ENCODE measurements at regions not wholly inside any gene's neighbourhood (a gene's known extent, or its start where the extent isn't known, plus 50 kb on each side); places are given as distances from the start of the nearest gene placed in this dataset.
A peak's percentile ranks its signal among the peaks of the same experiment; 100 is the strongest.

- no peak for DNase-seq (ENCODE audit: low read depth)
- ChIA-PET CTCF (no interaction called here), POLR2A (no interaction called here)
- H3K4me3 ChIP-seq (ENCODE audit: low read depth, low read length): no peak overlapping the region
- no peaks in the 10 kb centered on the region for H3K36me3 ChIP-seq (ENCODE audit: control insufficient read depth, insufficient read depth, low read length)
- H3K27me3 ChIP-seq (ENCODE audit: control insufficient read depth, insufficient read depth, low read length): no peaks in the 10 kb centered on the region
- TF ChIP-seq, protein P1, sequence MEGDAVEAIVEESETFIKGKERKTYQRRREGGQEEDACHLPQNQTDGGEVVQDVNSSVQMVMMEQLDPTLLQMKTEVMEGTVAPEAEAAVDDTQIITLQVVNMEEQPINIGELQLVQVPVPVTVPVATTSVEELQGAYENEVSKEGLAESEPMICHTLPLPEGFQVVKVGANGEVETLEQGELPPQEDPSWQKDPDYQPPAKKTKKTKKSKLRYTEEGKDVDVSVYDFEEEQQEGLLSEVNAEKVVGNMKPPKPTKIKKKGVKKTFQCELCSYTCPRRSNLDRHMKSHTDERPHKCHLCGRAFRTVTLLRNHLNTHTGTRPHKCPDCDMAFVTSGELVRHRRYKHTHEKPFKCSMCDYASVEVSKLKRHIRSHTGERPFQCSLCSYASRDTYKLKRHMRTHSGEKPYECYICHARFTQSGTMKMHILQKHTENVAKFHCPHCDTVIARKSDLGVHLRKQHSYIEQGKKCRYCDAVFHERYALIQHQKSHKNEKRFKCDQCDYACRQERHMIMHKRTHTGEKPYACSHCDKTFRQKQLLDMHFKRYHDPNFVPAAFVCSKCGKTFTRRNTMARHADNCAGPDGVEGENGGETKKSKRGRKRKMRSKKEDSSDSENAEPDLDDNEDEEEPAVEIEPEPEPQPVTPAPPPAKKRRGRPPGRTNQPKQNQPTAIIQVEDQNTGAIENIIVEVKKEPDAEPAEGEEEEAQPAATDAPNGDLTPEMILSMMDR (IDR thresholded peaks at IDR 0.05; ENCODE audit: insufficient read depth, low read depth, low read length): peak; percentile 42
Measured at GRCh38 chr6:95280686-95281273, 296.6 kb upstream of the MANEA start.

- Histone ChIP-seq H3K27me3 (ENCODE audit: control insufficient read depth, insufficient read depth, low read length) (no peaks in the 10 kb centered on the region), H3K36me3 (ENCODE audit: control insufficient read depth, insufficient read depth, low read length) (no peaks in the 10 kb centered on the region), H3K4me3 (ENCODE audit: low read depth, low read length) (no peak overlapping the region)
- ChIA-PET CTCF (interaction anchor here (0.6 kb wide), 1 partner anchor 52 kb away, joined by 3 read pairs; no protein-coding TSS in a partner anchor), POLR2A (no interaction called here)
- TF ChIP-seq, protein P1 (IDR thresholded peaks at IDR 0.05; ENCODE audit: insufficient read depth, low read depth, low read length): no peak
- DNase-seq (ENCODE audit: low read depth): no peak
Measured at GRCh38 chr6:95285881-95286280, 291.5 kb upstream of the MANEA start.

- no peak for DNase-seq (ENCODE audit: low read depth)
- POLR2A ChIA-PET: no interaction called here
Measured at GRCh38 chr6:95286874-95287273, 290.5 kb upstream of the MANEA start.

DNA sequence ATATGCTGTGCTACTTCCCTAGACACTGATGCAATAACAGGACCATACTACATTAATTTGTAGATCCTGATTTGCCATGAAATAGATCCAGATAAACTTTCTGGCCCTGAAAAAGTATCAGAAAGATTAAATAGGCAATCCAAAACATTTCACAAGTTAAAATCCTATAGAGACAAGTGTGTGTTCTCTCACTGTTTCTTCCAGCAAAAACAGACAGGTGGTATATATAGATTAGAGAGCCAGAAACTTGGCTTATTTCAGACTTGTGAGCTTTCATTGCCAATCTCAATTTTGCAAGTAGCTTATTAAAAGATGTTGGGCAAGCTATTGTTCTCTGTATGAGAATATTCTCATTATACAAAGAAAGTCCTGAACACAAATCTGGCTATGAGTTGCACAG is 289.1 kb upstream of the MANEA start:
- Histone ChIP-seq H3K27me3 (ENCODE audit: control insufficient read depth, insufficient read depth, low read length) (no peaks in the 10 kb centered on the region), H3K4me3 (ENCODE audit: low read depth, low read length) (no peak overlapping the region), H3K36me3 (ENCODE audit: control insufficient read depth, insufficient read depth, low read length) (no peaks in the 10 kb centered on the region)
- TF ChIP-seq, protein P1 (IDR thresholded peaks at IDR 0.05; ENCODE audit: insufficient read depth, low read depth, low read length): no peak
- DNase-seq (ENCODE audit: low read depth): no peak
- ChIA-PET POLR2A (no interaction called here), CTCF (no interaction called here)

More at GRCh38 chr6:95286874-95287273, 290.5 kb upstream of the MANEA start:
- Histone ChIP-seq H3K4me3 (ENCODE audit: low read depth, low read length) (no peak overlapping the region), H3K27me3 (ENCODE audit: control insufficient read depth, insufficient read depth, low read length) (no peaks in the 10 kb centered on the region), H3K36me3 (ENCODE audit: control insufficient read depth, insufficient read depth, low read length) (no peaks in the 10 kb centered on the region)
- TF ChIP-seq, protein P1 (IDR thresholded peaks at IDR 0.05; ENCODE audit: insufficient read depth, low read depth, low read length): no peak
- CTCF ChIA-PET: no interaction called here

- H3K27me3 ChIP-seq (ENCODE audit: control insufficient read depth, insufficient read depth, low read length): no peaks in the 10 kb centered on the region
- H3K36me3 ChIP-seq (ENCODE audit: control insufficient read depth, insufficient read depth, low read length): no peaks in the 10 kb centered on the region
- TF ChIP-seq, protein P1 (IDR thresholded peaks at IDR 0.05; ENCODE audit: insufficient read depth, low read depth, low read length): no peak
- no peak for DNase-seq (ENCODE audit: low read depth)
- CTCF ChIA-PET: no interaction called here
- POLR2A ChIA-PET: no interaction called here
- no peak overlapping the region for H3K4me3 ChIP-seq (ENCODE audit: low read depth, low read length)
Measured at GRCh38 chr6:95292011-95292410, 285.3 kb upstream of the MANEA start.

Measured in BJ (cell line).